K562 (cell line): ENCODE measurements at regions not wholly inside any gene's neighbourhood (a gene's known extent, or its start where the extent isn't known, plus 50 kb on each side); places are given as distances from the start of the nearest gene placed in this dataset.

Experiments used
- CHD1 ChIP-seq: fragments of 200-600 bp; sonication (generic); IDR thresholded peaks from one replicate; pipeline ENCODE4 v1.6.1; 2012; ENCODE audit warnings: mild to moderate bottlenecking, moderate library complexity, low read length, inconsistent platforms
- CHD2 ChIP-seq: IDR thresholded peaks from 2 replicates; pipeline ENCODE4 v1.6.1; 2011; ENCODE audit warnings: low read depth, low read length
- DNMT1 ChIP-seq: fragments of 450-650 bp; IDR thresholded peaks from 2 replicates; pipeline ENCODE4 v1.6.1; 2016; ENCODE audit warnings: antibody characterized with exemption, mild to moderate bottlenecking
- DPF2 ChIP-seq: fragments of 450-650 bp; IDR thresholded peaks from 2 replicates; pipeline ENCODE4 v1.6.1; 2016
- HDAC3 ChIP-seq: fragments of 450-650 bp; IDR thresholded peaks from 2 replicates; pipeline ENCODE4 v1.6.1; 2018; ENCODE audit warnings: borderline replicate concordance, mild to moderate bottlenecking, moderate library complexity; ENCODE audit not compliant: partially characterized antibody
- MEIS2 ChIP-seq: fragments of 450-650 bp; IDR thresholded peaks from 2 replicates; pipeline ENCODE4 v1.6.1; 2014; ENCODE audit warnings: mild to moderate bottlenecking; ENCODE audit not compliant: partially characterized antibody
- NRF1 ChIP-seq, 2 experiments: fragments of 450-650 bp; IDR thresholded peaks in 1 of 2; conservative IDR thresholded peaks in 1 of 2; 2 replicates each; pipeline ENCODE4 v1.6.1; 2014; ENCODE audit warnings: mild to moderate bottlenecking in 2 of 2
- PBX2 ChIP-seq, 2 experiments: IDR thresholded peaks in 1 of 2; conservative IDR thresholded peaks in 1 of 2; 2 replicates each; pipeline ENCODE4 v1.6.1; 2016; ENCODE audit warnings: low read depth in 2 of 2, mild to moderate bottlenecking in 1 of 2, missing compliant biosample characterization in 1 of 2, missing genetic modification characterization in 1 of 2, moderate library complexity in 1 of 2
- PHTF2 ChIP-seq: fragments of 250-450 bp; sonication (Bioruptor Pico); IDR thresholded peaks from 2 replicates; pipeline ENCODE4 v1.5.0; 2021; ENCODE audit warnings: mild to moderate bottlenecking
- PRPF4 ChIP-seq: fragments of 200-400 bp; formaldehyde crosslinking; IDR thresholded peaks from one replicate; pipeline ENCODE4 v1.6.1; 2017; ENCODE audit warnings: low read length, low read depth, mild to moderate bottlenecking; ENCODE audit not compliant: insufficient read depth, poor library complexity, severe bottlenecking
- ZC3H4 ChIP-seq: sonication (generic); formaldehyde crosslinking; IDR thresholded peaks from 2 replicates; pipeline ENCODE4 v1.9.0; 2021; ENCODE audit warnings: missing genetic modification reagents, borderline replicate concordance
- ZKSCAN1 ChIP-seq: fragments of 150-350 bp; IDR thresholded peaks from 2 replicates; pipeline ENCODE4 v1.6.1; 2016; ENCODE audit warnings: low read depth, low read length
- ZNF165 ChIP-seq: fragments of 250-450 bp; sonication (Bioruptor Pico); IDR thresholded peaks from 2 replicates; pipeline ENCODE4 v1.4.0; 2020; ENCODE audit warnings: borderline replicate concordance
- ZNF184 ChIP-seq: sonication (generic); formaldehyde crosslinking; IDR thresholded peaks from 2 replicates; pipeline ENCODE4 v1.5.0; 2020; ENCODE audit warnings: missing genetic modification reagents
- ZNF407 ChIP-seq: fragments of 450-650 bp; IDR thresholded peaks from 2 replicates; pipeline ENCODE4 v1.6.1; 2016; ENCODE audit warnings: low read depth
- ZNF512 ChIP-seq: IDR thresholded peaks from 2 replicates; pipeline ENCODE4 v1.6.1; 2016; ENCODE audit warnings: missing genetic modification characterization, missing compliant biosample characterization

- TF ChIP-seq ZNF407 (no peak), CHD1 (no peak), DNMT1 (no peak), MEIS2 (peak; percentile 55), HDAC3 (no peak), ZNF184 (CRISPR knock-in tag) (no peak), ZNF512 (tag) (no peak), CHD2 (no peak), DPF2 (peak; percentile 76), ZKSCAN1 (no peak), ZNF165 (CRISPR knock-in tag) (no peak), PRPF4 (no peak), PHTF2 (CRISPR knock-in tag) (no peak), ZC3H4 (CRISPR knock-in tag) (no peak), NRF1 (conservative IDR thresholded peaks at IDR 0.05 in 1 of 2, IDR thresholded peaks at IDR 0.05 in 1 of 2) (no peak), PBX2 (CRISPR knock-in tag; IDR thresholded peaks at IDR 0.05; ENCODE audit: low read depth) (no peak), PBX2 (tag; conservative IDR thresholded peaks at IDR 0.05; ENCODE audit: low read depth) (no peak; the same call in 1 of the 2 replicates)
Measured at GRCh38 chr5:164360589-164360988, 855.2 kb downstream of the MAT2B start (continued).
